HCT116 (cell line): ENCODE measurements at regions not wholly inside any gene's neighbourhood (a gene's known extent, or its start where the extent isn't known, plus 50 kb on each side); places are given as distances from the start of the nearest gene placed in this dataset.

Experiments used
- ATAC-seq: fragments of 200-7000 bp; cut with Tn5 transposase; 2 replicates; pipeline ENCODE4 v1.9.1; 2020; ENCODE audit warnings: mild to moderate bottlenecking, moderate library complexity
- BruUV-seq: library from RNA; stranded (reverse); fragments of 400-500 nt; replicated peaks from 2 replicates; lab custom pipeline; 2021; lab: Mats Ljungman, UMichigan
- CTCF ChIA-PET: fragments of 300-600 bp; sonication (Branson Sonifier 250); formaldehyde crosslinking; loops from one replicate; lab custom pipeline; 2021; ENCODE audit warnings: antibody characterized with exemption; lab: Charles Lee
- POLR2A ChIA-PET: fragments of 300-600, 350-600 bp; sonication (Branson Sonifier 250); formaldehyde crosslinking; loops from one replicate; lab custom pipeline; 2021; ENCODE audit warnings: antibody characterized with exemption; lab: Charles Lee
- RAD21 ChIA-PET, 2 experiments: fragments of 300-600 bp; sonication (Branson Sonifier 250); formaldehyde crosslinking; loops; one replicate each; lab custom pipeline; 2023; ENCODE audit warnings: low total read pairs in 2 of 2; ENCODE audit not compliant: uncharacterized antibody in 2 of 2, unreplicated experiment in 2 of 2, low non-redundant PET in 1 of 2; lab: Charles Lee
- DNase-seq: peaks from one replicate; pipeline ENCODE4 v3.0.0-alpha.2; 2010; ENCODE audit warnings: low read depth, low spot score
- H2AFZ ChIP-seq: fragments of 200-600 bp; shearing (Covaris generic), sonication (generic); 2 replicates; pipeline ENCODE4 v1.6.1; 2017; ENCODE audit warnings: low read depth, mixed run types, mixed read lengths, antibody characterized with exemption, low read length; ENCODE audit not compliant: poor library complexity, severe bottlenecking
- H3K27ac ChIP-seq: 2 replicates; pipeline ENCODE4 v1.5.1; 2012; ENCODE audit warnings: low read depth, low read length
- H3K27me3 ChIP-seq: fragments of 200-600 bp; sonication (generic); 2 replicates; pipeline ENCODE4 v1.6.1; 2016; ENCODE audit warnings: mixed run types, low read length, mixed read lengths; ENCODE audit not compliant: insufficient read depth
- H3K36me3 ChIP-seq, 2 experiments: fragments of 200-500 bp in 1 of 2; fragments of 200-600 bp in 1 of 2; sonication (Bioruptor generic) in 1 of 2; sonication (generic) in 1 of 2; 2 replicates each; pipeline versions ENCODE4 v1.5.1 to v1.6.1; 2014 to 2016; ENCODE audit warnings: low read length in 2 of 2, inconsistent platforms in 1 of 2, mixed read lengths in 1 of 2, mixed run types in 1 of 2; ENCODE audit not compliant: insufficient read depth in 2 of 2, control insufficient read depth in 1 of 2
- H3K4me1 ChIP-seq, 2 experiments: fragments of 200-600 bp in 1 of 2; sonication (generic) in 1 of 2; 2 replicates each; pipeline versions ENCODE4 v1.5.1 to v1.6.1; 2012 to 2017; ENCODE audit warnings: low read length in 2 of 2, inconsistent platforms in 1 of 2, mild to moderate bottlenecking in 1 of 2, mixed read lengths in 1 of 2, mixed run types in 1 of 2, moderate library complexity in 1 of 2; ENCODE audit not compliant: insufficient read depth in 2 of 2, control insufficient read depth in 1 of 2
- H3K4me2 ChIP-seq: fragments of 200-600 bp; sonication (generic); 2 replicates; pipeline ENCODE4 v1.6.1; 2017; ENCODE audit warnings: mixed run types, low read length, mixed read lengths
- H3K4me3 ChIP-seq, 2 experiments: fragments of 200-600 bp in 1 of 2; sonication (generic) in 1 of 2; replicated peaks in 1 of 2; 2 replicates each; pipeline ENCODE4 v1.5.1; 2011 to 2016; ENCODE audit warnings: low read length in 2 of 2, control low read depth in 1 of 2, low read depth in 1 of 2, mild to moderate bottlenecking in 1 of 2, mixed read lengths in 1 of 2, mixed run types in 1 of 2
- H3K79me2 ChIP-seq: fragments of 200-600 bp; sonication (generic); 2 replicates; pipeline ENCODE4 v1.6.1; 2017; ENCODE audit warnings: mild to moderate bottlenecking, mixed run types, low read length, moderate library complexity, mixed read lengths; ENCODE audit not compliant: insufficient read depth
- H3K9ac ChIP-seq: fragments of 200-600 bp; sonication (generic); 2 replicates; pipeline ENCODE4 v1.6.1; 2016; ENCODE audit warnings: low read length, mixed read lengths
- H3K9me2 ChIP-seq: fragments of 200-600 bp; sonication (generic), shearing (Covaris generic); 2 replicates; pipeline ENCODE4 v1.6.1; 2017; ENCODE audit warnings: mixed run types, mild to moderate bottlenecking, moderate library complexity; ENCODE audit not compliant: insufficient read depth
- H3K9me3 ChIP-seq, 2 experiments: fragments of 200-500 bp in 1 of 2; fragments of 200-600 bp in 1 of 2; sonication (Bioruptor generic) in 1 of 2; sonication (generic) in 1 of 2; 2 replicates each; pipeline ENCODE4 v1.6.1; 2014 to 2017; ENCODE audit warnings: low read length in 2 of 2, mixed read lengths in 2 of 2, inconsistent platforms in 1 of 2, low read depth in 1 of 2, mild to moderate bottlenecking in 1 of 2, mixed run types in 1 of 2, moderate library complexity in 1 of 2; ENCODE audit not compliant: control insufficient read depth in 1 of 2, insufficient read depth in 1 of 2
- H4K20me1 ChIP-seq: fragments of 200-600 bp; sonication (generic), shearing (Covaris generic); 2 replicates; pipeline ENCODE4 v1.6.1; 2017; ENCODE audit warnings: mixed run types, mild to moderate bottlenecking, moderate library complexity; ENCODE audit not compliant: insufficient read depth
- CBX3 ChIP-seq: IDR thresholded peaks from 2 replicates; pipeline ENCODE4 v1.6.1; 2012; ENCODE audit warnings: low read depth
- CEBPB ChIP-seq: IDR thresholded peaks from 2 replicates; pipeline ENCODE4 v1.6.1; 2012; ENCODE audit warnings: low read depth
- CTCF ChIP-seq, 3 experiments: fragments of 200-600 bp in 1 of 3; sonication (generic) in 1 of 3; IDR thresholded peaks in 2 of 3; conservative IDR thresholded peaks in 1 of 3; 2 replicates each; pipeline ENCODE4 v1.5.1; 2012 to 2017; ENCODE audit warnings: low read depth in 2 of 3, low read length in 2 of 3, antibody characterized with exemption in 1 of 3, borderline replicate concordance in 1 of 3, control low read depth in 1 of 3, mild to moderate bottlenecking in 1 of 3, mixed read lengths in 1 of 3, mixed run types in 1 of 3, moderate library complexity in 1 of 3; ENCODE audit not compliant: insufficient read depth in 1 of 3
- EGR1 ChIP-seq: IDR thresholded peaks from 2 replicates; pipeline ENCODE4 v1.6.1; 2012; ENCODE audit warnings: low read depth
- EZH2phosphoT487 ChIP-seq: fragments of 200-600 bp; IDR thresholded peaks from 2 replicates; pipeline ENCODE4 v1.6.1; 2018; ENCODE audit warnings: antibody characterized with exemption, borderline replicate concordance
- JUND ChIP-seq: IDR thresholded peaks from 2 replicates; pipeline ENCODE4 v1.6.1; 2012
- MAX ChIP-seq: IDR thresholded peaks from 2 replicates; pipeline ENCODE4 v1.6.1; 2012
- POLR2A ChIP-seq: IDR thresholded peaks from 2 replicates; pipeline ENCODE4 v1.7.0; 2011; ENCODE audit warnings: borderline replicate concordance; ENCODE audit not compliant: insufficient read depth, insufficient read length; ENCODE audit errors: extremely low read depth
- RAD21 ChIP-seq: IDR thresholded peaks from 2 replicates; pipeline ENCODE4 v1.6.1; 2012; ENCODE audit warnings: low read depth, mild to moderate bottlenecking
- REST ChIP-seq: IDR thresholded peaks from 2 replicates; pipeline ENCODE4 v1.6.1; 2012; ENCODE audit warnings: low read depth
- SIN3A ChIP-seq: IDR thresholded peaks from 2 replicates; pipeline ENCODE4 v1.6.1; 2012; ENCODE audit warnings: low read depth
- TCF7L2 ChIP-seq: IDR thresholded peaks from 2 replicates; pipeline ENCODE4 v1.7.0; 2011; ENCODE audit warnings: borderline replicate concordance, inconsistent platforms; ENCODE audit not compliant: insufficient read depth, insufficient read length; ENCODE audit errors: extremely low read depth
- YY1 ChIP-seq: IDR thresholded peaks from 2 replicates; pipeline ENCODE4 v1.6.1; 2011; ENCODE audit warnings: low read length, low read depth, moderate library complexity, mild to moderate bottlenecking; ENCODE audit not compliant: insufficient replicate concordance; ENCODE audit errors: extremely low read depth
- ZFX ChIP-seq: fragments of 450-650 bp; IDR thresholded peaks from 2 replicates; pipeline ENCODE4 v1.6.1; 2017
- intact Hi-C: fragments of 100-400 bp; cut with micrococcal nuclease; formaldehyde crosslinking; loops from 2 replicates; pipeline ENCODE4 v1.10.0; 2022

- no peak for ATAC-seq
- POLR2A ChIA-PET: no interaction called here
Measured at GRCh38 chr4:163833669-163834068, 339.2 kb downstream of the TMA16 start.

GRCh38 chr4:163846008-163846407 is 351.5 kb downstream of the TMA16 start:
- no peak overlapping the region for H3K9ac ChIP-seq
- no peaks in the 10 kb centered on the region for H4K20me1 ChIP-seq
- no peaks in the 10 kb centered on the region for H3K27me3 ChIP-seq
- no peak overlapping the region for H3K27ac ChIP-seq
- no TSS peak for BruUV-seq
- no peak overlapping the region for H3K4me3 ChIP-seq
- DNase-seq (no peak), ATAC-seq (no peak)
- H3K79me2 ChIP-seq: no peaks in the 10 kb centered on the region
- ChIA-PET RAD21 (no interaction called here), POLR2A (no interaction called here), CTCF (no interaction called here)
- H3K4me2 ChIP-seq: no peak overlapping the region
- H3K4me1 ChIP-seq: no peaks in the 10 kb centered on the region
- no peak overlapping the region for H2AFZ ChIP-seq
- H3K9me2 ChIP-seq: no peaks in the 10 kb centered on the region
- H3K36me3 ChIP-seq: no peaks in the 10 kb centered on the region
- H3K9me3 ChIP-seq: no peaks in the 10 kb centered on the region
- intact Hi-C loops: no loop called here
- TF ChIP-seq TCF7L2: no peak
- TF ChIP-seq JUND: no peak
- no peak for TF ChIP-seq YY1
- no peak for TF ChIP-seq MAX
- TF ChIP-seq CBX3: no peak
- no peak for TF ChIP-seq REST
- TF ChIP-seq RAD21: no peak
- no peak for TF ChIP-seq CTCF (IDR thresholded peaks at IDR 0.05 in 2 of 3, conservative IDR thresholded peaks at IDR 0.05 in 1 of 3; ENCODE audit: borderline replicate concordance in 1 of 3, insufficient read depth in 1 of 3, low read depth in 2 of 3, low read length in 2 of 3)
- TF ChIP-seq POLR2A: no peak
- no peak for TF ChIP-seq CEBPB
- TF ChIP-seq ZFX: no peak
- no peak for TF ChIP-seq EZH2phosphoT487

More at GRCh38 chr4:163833669-163834068, 339.2 kb downstream of the TMA16 start:
- Histone ChIP-seq H3K4me3 (no peak overlapping the region), H3K79me2 (no peaks in the 10 kb centered on the region), H3K4me1 (no peaks in the 10 kb centered on the region), H3K9ac (no peak overlapping the region), H4K20me1 (no peaks in the 10 kb centered on the region), H3K9me3 (no peaks in the 10 kb centered on the region), H3K36me3 (no peaks in the 10 kb centered on the region), H3K27ac (no peak overlapping the region), H3K27me3 (no peaks in the 10 kb centered on the region), H2AFZ (no peak overlapping the region), H3K9me2 (no peaks in the 10 kb centered on the region), H3K4me2 (no peak overlapping the region)
- no TSS peak for BruUV-seq
- no peak for DNase-seq
- intact Hi-C loops: no loop called here
- RAD21 ChIA-PET: no interaction called here
- TF ChIP-seq SIN3A (no peak), EGR1 (no peak), YY1 (no peak)
- CTCF ChIA-PET: no interaction called here
